Kidney (tissue), 13 donors: ENCODE measurements at regions not wholly inside any gene's neighbourhood (a gene's known extent, or its start where the extent isn't known, plus 50 kb on each side); places are given as distances from the start of the nearest gene placed in this dataset.

Experiments
- DNase-seq, 5 donors: peaks; one replicate each; pipeline ENCODE4 v3.0.0-alpha.2; 2013 to 2020
- FAIRE-seq: peaks from 2 replicates; lab custom pipeline; 2012; peaks lifted over from hg19 to GRCh38; lab: Jason Lieb, UNC
- H3K27ac ChIP-seq, 2 donors: one replicate each; pipeline ENCODE4 v1.7.0; 2013; ENCODE audit warnings: low read depth in 2 of 2, low read length in 2 of 2, inconsistent platforms in 1 of 2
- H3K27me3 ChIP-seq: one replicate; pipeline ENCODE4 v1.7.1; 2013; ENCODE audit warnings: low read length, inconsistent platforms; ENCODE audit not compliant: control insufficient read depth, insufficient read depth
- H3K36me3 ChIP-seq, 3 donors: one replicate each; pipeline versions ENCODE4 v1.7.0 to v1.7.1; 2013; ENCODE audit warnings: low read length in 3 of 3, control low read depth in 1 of 3, inconsistent platforms in 1 of 3; ENCODE audit not compliant: insufficient read depth in 3 of 3, control insufficient read depth in 2 of 3
- H3K4me1 ChIP-seq, 3 donors: one replicate each; pipeline versions ENCODE4 v1.7.0 to v1.7.1; 2013; ENCODE audit warnings: low read length in 3 of 3, inconsistent platforms in 1 of 3, low read depth in 1 of 3; ENCODE audit not compliant: control insufficient read depth in 2 of 3, insufficient read depth in 2 of 3
- H3K4me3 ChIP-seq, 3 donors: one replicate each; pipeline versions ENCODE4 v1.7.0 to v1.8.1; 2013; ENCODE audit warnings: low read length in 3 of 3, control low read depth in 1 of 3, inconsistent platforms in 1 of 3
- H3K9ac ChIP-seq, 3 donors: one replicate each; pipeline versions ENCODE4 v1.7.0 to v1.7.1; 2013; ENCODE audit warnings: low read length in 3 of 3, control low read depth in 1 of 3, inconsistent platforms in 1 of 3
- H3K9me3 ChIP-seq, 3 donors: one replicate each; pipeline versions ENCODE4 v1.7.0 to v1.7.1; 2013; ENCODE audit warnings: low read length in 3 of 3, control low read depth in 1 of 3, inconsistent platforms in 1 of 3; ENCODE audit not compliant: control insufficient read depth in 2 of 3, insufficient read depth in 1 of 3
- CTCF ChIP-seq: IDR thresholded peaks from 3 replicates; pipeline ENCODE4 v1.5.1; 2012; ENCODE audit warnings: mild to moderate bottlenecking, moderate library complexity, borderline replicate concordance; ENCODE audit not compliant: insufficient read depth; ENCODE audit errors: extremely low read depth
- intact Hi-C: fragments of 100-400 bp; cut with DNase I; formaldehyde crosslinking; loops from one replicate; pipeline ENCODE4 v1.11.1; 2022
- donor health status: control.
- donor health status: control.
- donor health status: control.
- donor health status: control.
- donor health status: control.
- donor health status: DM: yes; HTN: yes; CAD: no.
- donor health status: Normal renal cell carcinoma (clear cell type).

DNA sequence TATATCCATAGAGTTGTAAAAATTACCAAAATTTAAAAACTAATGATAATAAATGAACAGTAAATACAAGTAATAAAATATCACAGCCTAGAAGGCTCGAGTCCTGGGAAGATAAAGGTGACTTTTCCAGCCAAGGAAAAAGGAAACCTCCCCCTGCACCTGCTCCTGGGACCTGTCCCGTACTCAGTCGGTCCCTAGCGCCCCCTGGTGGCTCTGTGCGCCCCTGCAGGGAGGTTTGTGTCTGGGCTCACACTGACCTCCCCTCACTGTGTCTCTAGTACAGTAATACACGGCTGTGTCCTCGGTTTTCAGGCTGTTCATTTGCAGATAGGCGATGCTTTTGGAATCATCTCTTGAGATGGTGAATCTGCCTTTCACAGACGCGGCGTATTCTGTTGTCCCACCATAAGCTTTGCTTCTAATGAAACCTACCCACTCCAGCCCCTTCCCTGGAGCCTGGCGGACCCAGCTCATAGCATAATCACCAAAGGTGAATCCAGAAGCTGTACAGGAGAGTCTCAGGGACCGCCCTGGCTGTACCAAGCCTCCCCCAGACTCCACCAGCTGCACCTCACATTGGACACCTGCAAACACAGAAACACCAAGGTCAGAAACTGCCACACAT, 1030.4 kb downstream of the TMEM121 start:
- intact Hi-C loops: no loop called here

GRCh38 chr14:106562451-106562850, 1036.1 kb downstream of the TMEM121 start:
- no peak for TF ChIP-seq CTCF

More for the DNA sequence above, 1030.4 kb downstream of the TMEM121 start:
- H3K9me3 ChIP-seq: no peaks in the 10 kb centered on the region
- DNase-seq (peak in 1 of 5 donors; percentile 64), FAIRE-seq (no peak)
- H3K27ac ChIP-seq: no peak overlapping the region
- TF ChIP-seq CTCF: peak; percentile 36
- no peaks in the 10 kb centered on the region for H3K27me3 ChIP-seq
- no peak overlapping the region for H3K4me3 ChIP-seq
- H3K9ac ChIP-seq: no peak overlapping the region
- H3K36me3 ChIP-seq: no peaks in the 10 kb centered on the region
- no peaks in the 10 kb centered on the region for H3K4me1 ChIP-seq

GRCh38 chr14:106564058-106564643, 1037.8 kb downstream of the TMEM121 start:
- no peak for DNase-seq

More at GRCh38 chr14:106562451-106562850, 1036.1 kb downstream of the TMEM121 start:
- no peak overlapping the region for H3K27ac ChIP-seq
- H3K9ac ChIP-seq: no peak overlapping the region
- no peaks in the 10 kb centered on the region for H3K4me1 ChIP-seq
- FAIRE-seq (no peak), DNase-seq (no peak)
- H3K9me3 ChIP-seq: no peaks in the 10 kb centered on the region
- no peak overlapping the region for H3K4me3 ChIP-seq
- intact Hi-C loops: no loop called here
- H3K27me3 ChIP-seq: no peaks in the 10 kb centered on the region
- H3K36me3 ChIP-seq: no peaks in the 10 kb centered on the region

More at GRCh38 chr14:106564058-106564643, 1037.8 kb downstream of the TMEM121 start:
- no peak overlapping the region for H3K4me3 ChIP-seq
- H3K27ac ChIP-seq: no peak overlapping the region
- H3K9ac ChIP-seq: no peak overlapping the region
- intact Hi-C loops: no loop called here
- TF ChIP-seq CTCF: peak; percentile 15
- no peaks in the 10 kb centered on the region for H3K4me1 ChIP-seq
- no peaks in the 10 kb centered on the region for H3K36me3 ChIP-seq
- no peak for FAIRE-seq
- no peaks in the 10 kb centered on the region for H3K9me3 ChIP-seq
- H3K27me3 ChIP-seq: no peaks in the 10 kb centered on the region
